SK-N-SH treated with all-trans-retinoic acid at 6 μM for 48 hours (cell line): ENCODE measurements at regions not wholly inside any gene's neighbourhood (a gene's known extent, or its start where the extent isn't known, plus 50 kb on each side); places are given as distances from the start of the nearest gene placed in this dataset.

Experiments used
- ATAC-seq: fragments of 200-7000 bp; cut with Tn5 transposase; 3 replicates; pipeline ENCODE4 v1.9.1; 2020; ENCODE audit warnings: mild to moderate bottlenecking, moderate library complexity
- BACH2 ChIP-seq: fragments of 250-450 bp; sonication (Bioruptor Pico); IDR thresholded peaks from 2 replicates; pipeline ENCODE4 v1.9.0; 2021; ENCODE audit warnings: mild to moderate bottlenecking, borderline replicate concordance
- CSDC2 ChIP-seq: fragments of 250-450 bp; sonication (Bioruptor Pico); IDR thresholded peaks from 2 replicates; pipeline ENCODE4 v1.5.0; 2020; ENCODE audit warnings: mild to moderate bottlenecking, moderate library complexity
- ESRRG ChIP-seq: fragments of 250-450 bp; sonication (Bioruptor Pico); IDR thresholded peaks from 2 replicates; pipeline ENCODE4 v1.6.1; 2021; ENCODE audit warnings: mild to moderate bottlenecking
- GLIS3 ChIP-seq: fragments of 250-450 bp; sonication (Bioruptor Pico); IDR thresholded peaks from 2 replicates; pipeline ENCODE4 v1.5.0; 2020; ENCODE audit warnings: mild to moderate bottlenecking, moderate library complexity
- ISL1 ChIP-seq: fragments of 250-450 bp; sonication (Bioruptor Pico); IDR thresholded peaks from 2 replicates; pipeline ENCODE4 v2.1.2; 2022; ENCODE audit warnings: mild to moderate bottlenecking, moderate library complexity
- OSR1 ChIP-seq: fragments of 250-450 bp; sonication (Bioruptor Pico); IDR thresholded peaks from 2 replicates; pipeline ENCODE4 v1.8.0; 2022; ENCODE audit warnings: moderate library complexity, mild to moderate bottlenecking, inconsistent platforms
- PPARA ChIP-seq: fragments of 250-450 bp; sonication (Bioruptor Pico); IDR thresholded peaks from 2 replicates; pipeline ENCODE4 v1.5.0; 2020; ENCODE audit warnings: mild to moderate bottlenecking, borderline replicate concordance
- RARB ChIP-seq: fragments of 250-450 bp; sonication (Bioruptor Pico); IDR thresholded peaks from 2 replicates; pipeline ENCODE4 v1.8.0; 2021; ENCODE audit warnings: mild to moderate bottlenecking, moderate library complexity
- SNAI2 ChIP-seq: fragments of 250-450 bp; sonication (Bioruptor Pico); IDR thresholded peaks from 2 replicates; pipeline ENCODE4 v1.5.0; 2020; ENCODE audit warnings: mild to moderate bottlenecking, moderate library complexity
- TCF4 ChIP-seq: fragments of 250-450 bp; sonication (Bioruptor Pico); IDR thresholded peaks from 2 replicates; pipeline ENCODE4 v1.8.0; 2021; ENCODE audit warnings: mild to moderate bottlenecking, moderate library complexity, borderline replicate concordance
- TOX ChIP-seq: fragments of 250-450 bp; sonication (Bioruptor Pico); IDR thresholded peaks from 2 replicates; pipeline ENCODE4 v1.8.0; 2021; ENCODE audit warnings: mild to moderate bottlenecking, moderate library complexity, borderline replicate concordance
- TSHZ2 ChIP-seq: fragments of 250-450 bp; sonication (Bioruptor Pico); IDR thresholded peaks from 2 replicates; pipeline ENCODE4 v1.5.0; 2020; ENCODE audit warnings: mild to moderate bottlenecking, moderate library complexity
- ZC3H10 ChIP-seq: fragments of 250-450 bp; sonication (Bioruptor Pico); IDR thresholded peaks from 2 replicates; pipeline ENCODE4 v1.5.1; 2021; ENCODE audit warnings: mild to moderate bottlenecking, moderate library complexity
- ZFP3 ChIP-seq: fragments of 250-450 bp; sonication (Bioruptor Pico); IDR thresholded peaks from 2 replicates; pipeline ENCODE4 v1.5.0; 2020; ENCODE audit warnings: mild to moderate bottlenecking, moderate library complexity
- ZNF565 ChIP-seq: fragments of 450-650 bp; formaldehyde crosslinking; conservative IDR thresholded peaks from 2 replicates; pipeline ENCODE4 v1.5.0; 2020; ENCODE audit warnings: low read depth, mild to moderate bottlenecking, moderate library complexity
- ZNF70 ChIP-seq: fragments of 450-650 bp; formaldehyde crosslinking; IDR thresholded peaks from 2 replicates; pipeline ENCODE4 v1.5.0; 2020; ENCODE audit warnings: mild to moderate bottlenecking, moderate library complexity
- ZNF8 ChIP-seq: fragments of 450-650 bp; formaldehyde crosslinking; IDR thresholded peaks from 2 replicates; pipeline ENCODE4 v1.5.0; 2020; ENCODE audit warnings: mild to moderate bottlenecking, moderate library complexity
- TF ChIP-seq, protein P1 (sequence below): fragments of 250-450 bp; sonication (Bioruptor Pico); IDR thresholded peaks from 2 replicates; pipeline ENCODE4 v1.8.0; 2021; ENCODE audit warnings: low read depth, mild to moderate bottlenecking, moderate library complexity, borderline replicate concordance
- TF ChIP-seq, protein P2 (sequence below): fragments of 250-450 bp; sonication (Bioruptor Pico); IDR thresholded peaks from 2 replicates; pipeline ENCODE4 v1.5.1; 2021; ENCODE audit warnings: mild to moderate bottlenecking, moderate library complexity
- TF ChIP-seq, protein P3 (sequence below): fragments of 250-450 bp; sonication (Bioruptor Pico); IDR thresholded peaks from 2 replicates; pipeline ENCODE4 v1.8.0; 2020; ENCODE audit warnings: mild to moderate bottlenecking, moderate library complexity, borderline replicate concordance

- ATAC-seq, result no peak
- TF ChIP-seq OSR1 (CRISPR knock-in tag), result no peak
- TF ChIP-seq ZNF565, result no peak
- TF ChIP-seq, protein P1, sequence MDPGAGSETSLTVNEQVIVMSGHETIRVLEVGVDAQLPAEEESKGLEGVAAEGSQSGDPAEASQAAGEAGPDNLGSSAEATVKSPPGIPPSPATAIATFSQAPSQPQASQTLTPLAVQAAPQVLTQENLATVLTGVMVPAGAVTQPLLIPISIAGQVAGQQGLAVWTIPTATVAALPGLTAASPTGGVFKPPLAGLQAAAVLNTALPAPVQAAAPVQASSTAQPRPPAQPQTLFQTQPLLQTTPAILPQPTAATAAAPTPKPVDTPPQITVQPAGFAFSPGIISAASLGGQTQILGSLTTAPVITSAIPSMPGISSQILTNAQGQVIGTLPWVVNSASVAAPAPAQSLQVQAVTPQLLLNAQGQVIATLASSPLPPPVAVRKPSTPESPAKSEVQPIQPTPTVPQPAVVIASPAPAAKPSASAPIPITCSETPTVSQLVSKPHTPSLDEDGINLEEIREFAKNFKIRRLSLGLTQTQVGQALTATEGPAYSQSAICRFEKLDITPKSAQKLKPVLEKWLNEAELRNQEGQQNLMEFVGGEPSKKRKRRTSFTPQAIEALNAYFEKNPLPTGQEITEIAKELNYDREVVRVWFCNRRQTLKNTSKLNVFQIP, result no peak
- no peak for TF ChIP-seq PPARA (CRISPR knock-in tag)
- TF ChIP-seq TSHZ2 (CRISPR knock-in tag), result no peak
- TF ChIP-seq RARB (CRISPR knock-in tag), result no peak
- no peak for TF ChIP-seq ZC3H10
- TF ChIP-seq GLIS3 (CRISPR knock-in tag), result no peak
- no peak for TF ChIP-seq TOX
- TF ChIP-seq, all 23 proteins: peak for 0
Observed at GRCh38 chr5:159639590-159639989, 276.7 kb upstream of the ADRA1B start.

GRCh38 chr5:159640446-159640845 lies 275.8 kb upstream of the ADRA1B start:
- TF ChIP-seq ISL1 (CRISPR knock-in tag) (no peak), ZNF565 (no peak), ZNF8 (CRISPR knock-in tag) (no peak), ZFP3 (CRISPR knock-in tag) (no peak), BACH2 (CRISPR knock-in tag) (no peak)
- TF ChIP-seq, all 23 proteins: peak for 0

DNA sequence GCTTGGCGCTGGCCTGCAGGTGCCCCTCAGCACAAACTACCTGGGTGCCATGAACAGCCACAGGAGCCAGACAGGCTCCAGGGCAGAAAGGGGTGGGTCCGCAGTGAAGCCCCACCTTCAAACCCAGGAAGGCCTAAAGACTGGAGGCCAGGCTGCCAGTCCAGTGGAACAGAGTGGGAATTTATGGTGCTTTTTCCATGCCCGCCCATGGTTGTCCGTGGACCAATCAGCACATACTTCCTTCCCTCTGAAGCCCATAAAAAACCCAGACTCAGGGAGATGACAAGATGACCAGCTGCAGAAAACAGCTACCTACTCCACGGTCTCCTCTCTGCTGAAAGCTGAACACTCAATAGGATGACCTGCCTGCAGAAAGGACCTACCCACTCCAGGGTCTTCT lies 275.4 kb upstream of the ADRA1B start:
- ATAC-seq, result no peak
- TF ChIP-seq ZFP3 (CRISPR knock-in tag), result no peak
- TF ChIP-seq, protein P2, sequence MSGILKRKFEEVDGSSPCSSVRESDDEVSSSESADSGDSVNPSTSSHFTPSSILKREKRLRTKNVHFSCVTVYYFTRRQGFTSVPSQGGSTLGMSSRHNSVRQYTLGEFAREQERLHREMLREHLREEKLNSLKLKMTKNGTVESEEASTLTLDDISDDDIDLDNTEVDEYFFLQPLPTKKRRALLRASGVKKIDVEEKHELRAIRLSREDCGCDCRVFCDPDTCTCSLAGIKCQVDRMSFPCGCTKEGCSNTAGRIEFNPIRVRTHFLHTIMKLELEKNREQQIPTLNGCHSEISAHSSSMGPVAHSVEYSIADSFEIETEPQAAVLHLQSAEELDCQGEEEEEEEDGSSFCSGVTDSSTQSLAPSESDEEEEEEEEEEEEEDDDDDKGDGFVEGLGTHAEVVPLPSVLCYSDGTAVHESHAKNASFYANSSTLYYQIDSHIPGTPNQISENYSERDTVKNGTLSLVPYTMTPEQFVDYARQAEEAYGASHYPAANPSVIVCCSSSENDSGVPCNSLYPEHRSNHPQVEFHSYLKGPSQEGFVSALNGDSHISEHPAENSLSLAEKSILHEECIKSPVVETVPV (CRISPR knock-in tag), result no peak
- no peak for TF ChIP-seq ZNF70 (CRISPR knock-in tag)
- no peak for TF ChIP-seq SNAI2 (CRISPR knock-in tag)
- no peak for TF ChIP-seq BACH2 (CRISPR knock-in tag)
- TF ChIP-seq, protein P1, result no peak
- TF ChIP-seq, protein P3, sequence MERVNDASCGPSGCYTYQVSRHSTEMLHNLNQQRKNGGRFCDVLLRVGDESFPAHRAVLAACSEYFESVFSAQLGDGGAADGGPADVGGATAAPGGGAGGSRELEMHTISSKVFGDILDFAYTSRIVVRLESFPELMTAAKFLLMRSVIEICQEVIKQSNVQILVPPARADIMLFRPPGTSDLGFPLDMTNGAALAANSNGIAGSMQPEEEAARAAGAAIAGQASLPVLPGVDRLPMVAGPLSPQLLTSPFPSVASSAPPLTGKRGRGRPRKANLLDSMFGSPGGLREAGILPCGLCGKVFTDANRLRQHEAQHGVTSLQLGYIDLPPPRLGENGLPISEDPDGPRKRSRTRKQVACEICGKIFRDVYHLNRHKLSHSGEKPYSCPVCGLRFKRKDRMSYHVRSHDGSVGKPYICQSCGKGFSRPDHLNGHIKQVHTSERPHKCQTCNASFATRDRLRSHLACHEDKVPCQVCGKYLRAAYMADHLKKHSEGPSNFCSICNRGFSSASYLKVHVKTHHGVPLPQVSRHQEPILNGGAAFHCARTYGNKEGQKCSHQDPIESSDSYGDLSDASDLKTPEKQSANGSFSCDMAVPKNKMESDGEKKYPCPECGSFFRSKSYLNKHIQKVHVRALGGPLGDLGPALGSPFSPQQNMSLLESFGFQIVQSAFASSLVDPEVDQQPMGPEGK (CRISPR knock-in tag), result no peak
- TF ChIP-seq PPARA (CRISPR knock-in tag), result no peak

More at GRCh38 chr5:159640446-159640845, 275.8 kb upstream of the ADRA1B start:
- ATAC-seq, result no peak

GRCh38 chr5:159641371-159642039 lies 274.8 kb upstream of the ADRA1B start:
- ATAC-seq, result no peak
- TF ChIP-seq ZC3H10 (no peak), TCF4 (CRISPR knock-in tag) (no peak), RARB (CRISPR knock-in tag) (no peak), GLIS3 (CRISPR knock-in tag) (no peak), ZNF565 (no peak), CSDC2 (CRISPR knock-in tag) (no peak), ZFP3 (CRISPR knock-in tag) (no peak), ESRRG (no peak)
- TF ChIP-seq, protein P3 (CRISPR knock-in tag), result no peak
- TF ChIP-seq, all 23 proteins: peak for 0
